Thymus (tissue), 11 donors: ENCODE measurements at regions not wholly inside any gene's neighbourhood (a gene's known extent, or its start where the extent isn't known, plus 50 kb on each side); places are given as distances from the start of the nearest gene placed in this dataset.
"Not testable (repeated sequence)": the region's sequence is repeated elsewhere in the genome, so short reads cannot be mapped to it uniquely, and the experiment has no call there.

Source experiments
- DNase-seq, 9 donors: peaks; one replicate each; pipeline ENCODE4 v3.0.0-alpha.2; 2013; ENCODE audit warnings: low spot score in 9 of 9, low read depth in 6 of 9, missing footprints in 1 of 9
- H3K27ac ChIP-seq, 2 donors: one replicate each; pipeline ENCODE4 v1.5.1; 2013; ENCODE audit warnings: control low read depth in 1 of 2, low read depth in 1 of 2, low read length in 1 of 2, mild to moderate bottlenecking in 1 of 2, moderate library complexity in 1 of 2
- H3K27me3 ChIP-seq, 2 donors: one replicate each; pipeline ENCODE4 v1.5.1; 2013; ENCODE audit warnings: low read length in 1 of 2; ENCODE audit not compliant: control insufficient read depth in 2 of 2, insufficient read depth in 1 of 2
- H3K36me3 ChIP-seq, 2 donors: one replicate each; pipeline ENCODE4 v1.5.1; 2013; ENCODE audit warnings: low read length in 1 of 2, mild to moderate bottlenecking in 1 of 2, moderate library complexity in 1 of 2; ENCODE audit not compliant: control insufficient read depth in 2 of 2, insufficient read depth in 2 of 2
- H3K4me1 ChIP-seq, 2 donors: one replicate each; pipeline ENCODE4 v1.5.1; 2013; ENCODE audit warnings: low read length in 2 of 2; ENCODE audit not compliant: control insufficient read depth in 2 of 2, insufficient read depth in 2 of 2
- H3K4me3 ChIP-seq, 2 donors: one replicate each; pipeline ENCODE4 v1.5.1; 2013; ENCODE audit warnings: low read length in 2 of 2, control low read depth in 1 of 2, mild to moderate bottlenecking in 1 of 2
- H3K9me3 ChIP-seq, 2 donors: one replicate each; pipeline ENCODE4 v1.5.1; 2013; ENCODE audit warnings: low read length in 1 of 2, mild to moderate bottlenecking in 1 of 2; ENCODE audit not compliant: control insufficient read depth in 2 of 2, insufficient read depth in 1 of 2
- WGBS: extraction: QIAGEN DNeasy Blood & Tissue Kit; methylation state at CpG from one replicate; pipeline ENCODE4 v1.1.7; 2013; 5-methylcytosine and 5-hydroxymethylcytosine counted together
- donor health status: healthy.

DNA sequence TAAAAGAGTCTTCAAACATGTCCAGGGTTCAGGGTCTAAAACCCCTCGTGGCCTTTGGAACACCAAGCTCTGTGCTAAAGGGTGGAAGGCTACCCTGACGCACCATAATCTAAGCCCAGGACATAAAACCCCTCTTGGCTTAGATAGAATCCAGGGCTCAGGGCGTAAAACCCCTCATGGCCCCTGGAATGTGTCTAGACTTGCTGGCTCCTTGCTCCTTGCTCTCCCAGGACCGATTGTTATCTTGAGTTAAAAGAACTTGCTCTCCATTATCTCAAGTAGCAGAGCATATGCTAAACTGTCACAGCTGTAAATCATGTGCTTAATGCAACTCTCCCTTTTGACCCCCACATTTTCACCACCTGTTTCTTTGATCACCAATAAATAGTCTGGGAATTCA, 758.1 kb upstream of the SLC8A1 start:
- H3K9me3 ChIP-seq, DNase-seq, H3K27ac ChIP-seq, H3K27me3 ChIP-seq, H3K4me3 ChIP-seq, H3K4me1 ChIP-seq, H3K36me3 ChIP-seq: not testable (repeated sequence)
- WGBS: 96% methylated on average over 4 of the region's 4 CpGs

DNA sequence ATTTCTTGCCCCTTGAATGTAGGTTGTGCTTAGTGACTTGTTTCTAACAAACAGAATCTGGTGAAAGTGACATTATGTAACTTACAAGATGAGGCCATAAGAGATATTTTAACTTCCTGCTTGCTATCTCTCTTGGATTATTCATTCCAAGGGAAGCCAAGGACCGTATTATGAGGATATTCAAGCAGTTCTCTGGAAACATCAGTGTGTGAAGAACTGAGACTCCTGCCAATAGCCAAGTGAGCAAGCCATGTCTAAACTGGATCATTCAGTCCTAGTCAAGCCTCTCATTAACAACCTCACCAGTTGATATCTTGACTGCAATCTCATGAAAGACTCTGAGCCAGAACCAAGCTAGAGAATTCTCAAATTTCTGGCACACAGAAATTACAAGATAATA, 765.1 kb upstream of the SLC8A1 start:
- no peaks in the 10 kb centered on the region for H3K9me3 ChIP-seq
- DNase-seq: no peak
- H3K27ac ChIP-seq: no peak overlapping the region
- no peaks in the 10 kb centered on the region for H3K27me3 ChIP-seq
- H3K36me3 ChIP-seq: no peaks in the 10 kb centered on the region
- no peak overlapping the region for H3K4me3 ChIP-seq
- no peaks in the 10 kb centered on the region for H3K4me1 ChIP-seq
- WGBS: 90% methylated on average over 1 of the region's 1 CpG

- Histone ChIP-seq H3K4me3 (no peak overlapping the region), H3K4me1 (no peaks in the 10 kb centered on the region), H3K27me3 (no peaks in the 10 kb centered on the region), H3K36me3 (no peaks in the 10 kb centered on the region), H3K27ac (no peak overlapping the region), H3K9me3 (peaks cover 0 to 8% of the 10 kb centered on the region in 2 donors)
- DNase-seq: no peak
- 93% methylated on average over 1 of the region's 1 CpG for WGBS
These were observed 770.7 kb upstream of the SLC8A1 start for GRCh38 chr2:41222593-41222992.

DNA sequence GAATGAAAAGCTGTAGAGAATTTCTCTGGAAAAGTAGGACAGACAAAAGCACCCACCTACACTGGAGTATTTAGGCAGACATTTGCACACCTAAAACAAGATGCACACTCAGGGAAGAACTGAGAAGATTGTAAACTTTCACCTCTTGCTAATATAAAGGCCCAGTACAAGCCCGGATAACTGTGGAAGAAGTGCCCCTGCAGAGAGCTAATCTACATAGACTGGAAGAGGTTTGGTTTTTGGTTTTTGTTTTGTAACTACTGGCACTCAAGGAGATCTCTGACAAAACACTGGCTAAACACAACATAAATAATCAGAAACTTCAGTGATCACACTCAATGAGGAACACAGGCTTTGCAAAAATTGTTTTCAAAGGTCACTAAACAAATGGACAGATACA, 782.2 kb upstream of the SLC8A1 start:
- Histone ChIP-seq H3K27me3 (no peaks in the 10 kb centered on the region), H3K27ac (no peak overlapping the region), H3K4me3 (no peak overlapping the region), H3K36me3 (no peaks in the 10 kb centered on the region), H3K9me3 (no peaks in the 10 kb centered on the region), H3K4me1 (no peaks in the 10 kb centered on the region)
- DNase-seq: no peak
- 97% methylated on average over 1 of the region's 1 CpG for WGBS

DNA sequence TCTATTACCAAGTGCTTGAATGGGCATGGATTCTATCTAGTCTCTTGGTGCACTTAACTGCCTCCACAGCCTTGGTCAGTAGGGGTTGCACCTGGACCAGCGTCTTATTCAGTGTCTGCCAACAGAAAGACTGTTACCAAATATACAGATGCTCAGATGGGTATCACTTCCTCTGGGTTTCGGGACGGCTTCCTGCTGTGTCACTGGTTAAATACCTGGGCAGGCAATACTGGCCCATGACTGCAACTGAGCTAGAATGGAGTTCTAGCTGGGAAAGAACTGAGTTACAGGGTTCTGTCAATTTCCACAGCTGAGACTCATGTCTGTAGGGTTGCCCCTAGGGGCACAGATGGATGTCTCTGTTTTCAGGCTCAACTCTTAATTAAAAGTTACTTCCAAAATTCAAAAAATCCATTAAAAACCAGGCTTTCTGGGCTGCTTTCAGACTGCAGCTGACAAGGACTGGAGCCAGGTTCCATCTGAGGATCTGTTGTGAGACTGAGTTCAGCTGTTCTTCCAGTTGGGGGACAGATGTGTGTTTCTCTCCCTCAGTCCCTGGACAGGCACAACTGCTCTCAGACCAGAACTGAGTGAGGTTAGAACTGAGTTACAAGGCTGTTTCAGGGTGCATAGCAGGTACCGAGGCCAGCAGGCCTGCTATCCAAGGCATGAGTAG, 789.6 kb upstream of the SLC8A1 start:
- no peaks in the 10 kb centered on the region for H3K9me3 ChIP-seq
- H3K27ac ChIP-seq: no peak overlapping the region
- no peaks in the 10 kb centered on the region for H3K27me3 ChIP-seq
- H3K4me3 ChIP-seq: no peak overlapping the region
- DNase-seq: no peak
- no peaks in the 10 kb centered on the region for H3K36me3 ChIP-seq
- 89% methylated on average over 4 of the region's 4 CpGs for WGBS
- no peaks in the 10 kb centered on the region for H3K4me1 ChIP-seq

GRCh38 chr2:41242001-41242331, 790.1 kb upstream of the SLC8A1 start:
- no peak overlapping the region for H3K4me3 ChIP-seq
- H3K27me3 ChIP-seq: no peaks in the 10 kb centered on the region
- H3K4me1 ChIP-seq: no peaks in the 10 kb centered on the region
- no peak overlapping the region for H3K27ac ChIP-seq
- H3K36me3 ChIP-seq: no peaks in the 10 kb centered on the region
- H3K9me3 ChIP-seq: no peaks in the 10 kb centered on the region
- 97% methylated on average over 4 of the region's 4 CpGs for WGBS
- DNase-seq: no peak

GRCh38 chr2:41267929-41268659, 779.7 kb upstream of the PKDCC start:
- Histone ChIP-seq H3K27ac (no peak overlapping the region), H3K36me3 (no peaks in the 10 kb centered on the region), H3K4me1 (no peaks in the 10 kb centered on the region), H3K4me3 (no peak overlapping the region), H3K27me3 (no peaks in the 10 kb centered on the region), H3K9me3 (peaks cover 0 to 3% of the 10 kb centered on the region in 2 donors)
- WGBS: 94% methylated on average over 7 of the region's 7 CpGs
- DNase-seq: no peak

- DNase-seq: no peak
- Histone ChIP-seq H3K27me3 (no peaks in the 10 kb centered on the region), H3K4me3 (no peak overlapping the region), H3K36me3 (no peaks in the 10 kb centered on the region), H3K9me3 (no peaks in the 10 kb centered on the region), H3K4me1 (no peaks in the 10 kb centered on the region), H3K27ac (no peak overlapping the region)
- 93% methylated on average over 4 of the region's 4 CpGs for WGBS
These were observed 764.6 kb upstream of the PKDCC start for GRCh38 chr2:41283079-41283775.

DNA sequence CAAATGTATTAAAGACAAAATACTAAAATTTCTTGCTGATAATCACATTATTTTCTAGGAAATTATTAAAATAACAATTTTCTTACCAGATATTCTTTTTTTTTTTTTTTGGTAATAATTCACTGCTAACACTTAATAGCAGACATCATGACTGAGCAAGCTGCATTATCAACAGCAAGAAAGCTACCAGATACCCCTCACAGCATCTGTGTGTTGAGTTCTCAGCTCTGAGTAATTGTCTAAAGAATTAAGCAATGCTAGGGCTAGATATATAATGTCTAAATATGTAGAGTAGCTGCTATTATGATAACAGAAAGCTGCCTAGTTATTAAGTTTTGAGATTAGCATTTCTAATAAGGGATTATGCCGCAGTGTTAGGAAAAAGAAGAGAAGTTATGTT, 754.3 kb upstream of the PKDCC start:
- H3K27me3 ChIP-seq: no peaks in the 10 kb centered on the region
- DNase-seq: no peak
- WGBS: 98% methylated on average over 1 of the region's 1 CpG
- H3K4me1 ChIP-seq: no peaks in the 10 kb centered on the region
- peaks cover 0 to 4% of the 10 kb centered on the region in 2 donors for H3K9me3 ChIP-seq
- H3K4me3 ChIP-seq: no peak overlapping the region
- H3K27ac ChIP-seq: no peak overlapping the region
- H3K36me3 ChIP-seq: no peaks in the 10 kb centered on the region
